SJSA1 (cell line): ENCODE measurements at regions not wholly inside any gene's neighbourhood (a gene's known extent, or its start where the extent isn't known, plus 50 kb on each side); places are given as distances from the start of the nearest gene placed in this dataset.
"Not testable (repeated sequence)": the region's sequence is repeated elsewhere in the genome, so short reads cannot be mapped to it uniquely, and the experiment has no call there.

ENCODE experiments used
- DNase-seq, 2 experiments: peaks; one replicate each; pipeline ENCODE4 v3.0.0-alpha.2; 2015 to 2020; ENCODE audit warnings: low spot score in 2 of 2, low read depth in 1 of 2
- H3K27ac ChIP-seq: fragments of 250-450 bp; sonication (Bioruptor Pico); 2 replicates; pipeline ENCODE4 v1.5.1; 2020; ENCODE audit warnings: mild to moderate bottlenecking, moderate library complexity
- H3K27me3 ChIP-seq: fragments of 250-450 bp; sonication (Bioruptor Pico); replicated peaks from 2 replicates; pipeline ENCODE4 v1.5.1; 2020; ENCODE audit warnings: mild to moderate bottlenecking, moderate library complexity
- H3K36me3 ChIP-seq: fragments of 250-450 bp; sonication (Bioruptor Pico); 2 replicates; pipeline ENCODE4 v1.5.1; 2020; ENCODE audit warnings: mild to moderate bottlenecking
- H3K4me1 ChIP-seq: fragments of 250-450 bp; sonication (Bioruptor Pico); replicated peaks from 2 replicates; pipeline ENCODE4 v1.6.1; 2021; ENCODE audit warnings: mild to moderate bottlenecking
- H3K4me3 ChIP-seq: fragments of 250-450 bp; sonication (Bioruptor Pico); 2 replicates; pipeline ENCODE4 v1.5.1; 2020; ENCODE audit warnings: mild to moderate bottlenecking
- H3K9me3 ChIP-seq: fragments of 250-450 bp; sonication (Bioruptor Pico); replicated peaks from 2 replicates; pipeline ENCODE4 v1.5.1; 2020; ENCODE audit warnings: mild to moderate bottlenecking

- no peak overlapping the region for H3K27ac ChIP-seq
- DNase-seq, result no peak
Measured at GRCh38 chr1:226461087-226461486, 53.2 kb upstream of the PARP1 start.

GRCh38 chr1:226463925-226464586 lies 56.2 kb upstream of the PARP1 start:
- no peak overlapping the region for H3K4me3 ChIP-seq

More at GRCh38 chr1:226461087-226461486, 53.2 kb upstream of the PARP1 start:
- no peaks in the 10 kb centered on the region; the same call in 1 of the 2 replicates for H3K9me3 ChIP-seq
- H3K4me1 ChIP-seq, result no peaks in the 10 kb centered on the region
- no peaks in the 10 kb centered on the region for H3K36me3 ChIP-seq
- H3K27me3 ChIP-seq, result no peaks in the 10 kb centered on the region
- H3K4me3 ChIP-seq, result no peak overlapping the region

GRCh38 chr1:226464587-226464971 lies 56.7 kb upstream of the PARP1 start:
- H3K36me3 ChIP-seq, DNase-seq, H3K4me3 ChIP-seq, H3K27ac ChIP-seq, H3K9me3 ChIP-seq, H3K27me3 ChIP-seq, H3K4me1 ChIP-seq: not testable (repeated sequence)

More at GRCh38 chr1:226463925-226464586, 56.2 kb upstream of the PARP1 start:
- no peak for DNase-seq
- Histone ChIP-seq H3K4me1 (no peaks in the 10 kb centered on the region), H3K9me3 (no peaks in the 10 kb centered on the region; the same call in 1 of the 2 replicates), H3K27me3 (no peaks in the 10 kb centered on the region), H3K27ac (no peak overlapping the region), H3K36me3 (no peaks in the 10 kb centered on the region)

GRCh38 chr1:226466296-226466695 lies 58.4 kb upstream of the PARP1 start:
- H3K4me3 ChIP-seq, result no peak overlapping the region
- H3K36me3 ChIP-seq, result no peaks in the 10 kb centered on the region
- no peaks in the 10 kb centered on the region; the same call in 1 of the 2 replicates for H3K27me3 ChIP-seq
- no peaks in the 10 kb centered on the region for H3K4me1 ChIP-seq
- no peaks in the 10 kb centered on the region; the same call in 1 of the 2 replicates for H3K9me3 ChIP-seq
- no peak overlapping the region for H3K27ac ChIP-seq
- DNase-seq, result no peak

- no peaks in the 10 kb centered on the region; the same call in 1 of the 2 replicates for H3K9me3 ChIP-seq
- no peaks in the 10 kb centered on the region for H3K4me1 ChIP-seq
- H3K36me3 ChIP-seq, result no peaks in the 10 kb centered on the region
- H3K4me3 ChIP-seq, result no peak overlapping the region
- DNase-seq, result no peak
- no peaks in the 10 kb centered on the region; the same call in 1 of the 2 replicates for H3K27me3 ChIP-seq
- no peak overlapping the region for H3K27ac ChIP-seq
Measured at GRCh38 chr1:226467443-226467842, 59.5 kb upstream of the PARP1 start.

GRCh38 chr1:226470921-226471866 lies 63.3 kb upstream of the PARP1 start:
- H3K4me1 ChIP-seq, result no peaks in the 10 kb centered on the region
- peaks cover 4% of the 10 kb centered on the region; the same call in 1 of the 2 replicates for H3K27me3 ChIP-seq
- no peak for DNase-seq
- H3K36me3 ChIP-seq, result no peaks in the 10 kb centered on the region
- no peak overlapping the region for H3K27ac ChIP-seq
- H3K9me3 ChIP-seq, result no peaks in the 10 kb centered on the region
- H3K4me3 ChIP-seq, result no peak overlapping the region

- Histone ChIP-seq H3K36me3 (no peaks in the 10 kb centered on the region), H3K27ac (no peak overlapping the region), H3K4me3 (no peak overlapping the region), H3K27me3 (peaks cover 4% of the 10 kb centered on the region; the same call in 1 of the 2 replicates), H3K9me3 (no peaks in the 10 kb centered on the region), H3K4me1 (no peaks in the 10 kb centered on the region)
- DNase-seq, result no peak
Measured at GRCh38 chr1:226473325-226473724, 65.4 kb upstream of the PARP1 start.

GRCh38 chr1:226474041-226474440 lies 66.1 kb upstream of the PARP1 start:
- Histone ChIP-seq H3K9me3 (no peaks in the 10 kb centered on the region), H3K27me3 (peaks cover 4% of the 10 kb centered on the region; the same call in 1 of the 2 replicates), H3K4me3 (no peak overlapping the region), H3K27ac (no peak overlapping the region), H3K4me1 (no peaks in the 10 kb centered on the region), H3K36me3 (no peaks in the 10 kb centered on the region)
- DNase-seq, result no peak

GRCh38 chr1:226474443-226475141 lies 66.7 kb upstream of the PARP1 start:
- no peak overlapping the region for H3K27ac ChIP-seq
- no peak overlapping the region for H3K4me3 ChIP-seq
- 0 out of 2 replicates have a peak, but pooled peaks cover 4% of the 10 kb centered on the region for H3K27me3 ChIP-seq
- no peaks in the 10 kb centered on the region for H3K9me3 ChIP-seq
- peaks cover 2% of the 10 kb centered on the region for H3K4me1 ChIP-seq
- DNase-seq, result no peak
- H3K36me3 ChIP-seq, result no peaks in the 10 kb centered on the region

GRCh38 chr1:226475142-226475511 lies 67.2 kb upstream of the PARP1 start:
- Histone ChIP-seq H3K9me3 (no peaks in the 10 kb centered on the region), H3K36me3 (no peaks in the 10 kb centered on the region), H3K27me3 (0 out of 2 replicates have a peak, but pooled peaks cover 4% of the 10 kb centered on the region), H3K4me1 (peaks cover 5% of the 10 kb centered on the region), H3K4me3 (no peak overlapping the region), H3K27ac (no peak overlapping the region)
- no peak for DNase-seq

GRCh38 chr1:226476066-226476465 lies 68.2 kb upstream of the PARP1 start:
- Histone ChIP-seq H3K27me3 (peaks cover 4% of the 10 kb centered on the region; the same call in 1 of the 2 replicates), H3K36me3 (no peaks in the 10 kb centered on the region), H3K4me3 (no peak overlapping the region), H3K9me3 (no peaks in the 10 kb centered on the region), H3K27ac (no peak overlapping the region), H3K4me1 (peaks cover 5% of the 10 kb centered on the region)
- DNase-seq, result no peak

- H3K36me3 ChIP-seq, result no peaks in the 10 kb centered on the region
- DNase-seq, result no peak
- peaks cover 6% of the 10 kb centered on the region for H3K27me3 ChIP-seq
Measured at GRCh38 chr1:226476648-226477319, 68.9 kb upstream of the PARP1 start.

GRCh38 chr1:226479474-226479873 lies 69.1 kb upstream of the STUM start:
- Histone ChIP-seq H3K27ac (no peak overlapping the region), H3K4me1 (peaks cover 5% of the 10 kb centered on the region), H3K36me3 (no peaks in the 10 kb centered on the region), H3K4me3 (no peak overlapping the region), H3K9me3 (no peaks in the 10 kb centered on the region), H3K27me3 (peaks cover 24% of the 10 kb centered on the region)
- DNase-seq, result no peak

More at GRCh38 chr1:226476648-226477319, 68.9 kb upstream of the PARP1 start:
- H3K9me3 ChIP-seq, result no peaks in the 10 kb centered on the region
- no peak overlapping the region for H3K4me3 ChIP-seq
- H3K4me1 ChIP-seq, result peaks cover 5% of the 10 kb centered on the region
- no peak overlapping the region for H3K27ac ChIP-seq
